BJ (cell line): ENCODE measurements at regions not wholly inside any gene's neighbourhood (a gene's known extent, or its start where the extent isn't known, plus 50 kb on each side); places are given as distances from the start of the nearest gene placed in this dataset.

ENCODE experiments used
- CTCF ChIA-PET: fragments of 350-600 bp; formaldehyde crosslinking; extraction: SDS; loops from one replicate; lab custom pipeline; 2021; ENCODE audit warnings: antibody characterized with exemption, inconsistent platforms; lab: Yijun Ruan, JAX
- POLR2A ChIA-PET: fragments of 300-600 bp; sonication (Branson Sonifier 250); formaldehyde crosslinking; extraction: SDS; loops from one replicate; lab custom pipeline; 2021; ENCODE audit warnings: antibody characterized with exemption; lab: Charles Lee
- DNase-seq: peaks from one replicate; pipeline ENCODE4 v3.0.0-alpha.2; 2011; ENCODE audit warnings: low read depth
- H3K27me3 ChIP-seq: 2 replicates; pipeline ENCODE4 v1.6.0; 2011; ENCODE audit warnings: low read length; ENCODE audit not compliant: control insufficient read depth, insufficient read depth
- H3K36me3 ChIP-seq: 2 replicates; pipeline ENCODE4 v1.5.1; 2011; ENCODE audit warnings: low read length; ENCODE audit not compliant: control insufficient read depth, insufficient read depth
- H3K4me3 ChIP-seq: 2 replicates; pipeline ENCODE4 v1.5.1; 2011; ENCODE audit warnings: low read depth, mild to moderate bottlenecking, control low read depth, low read length
- CTCF ChIP-seq: IDR thresholded peaks from 2 replicates; pipeline ENCODE4 v1.5.1; 2011; ENCODE audit warnings: low read depth, mild to moderate bottlenecking, control low read depth, inconsistent platforms, low read length, moderate library complexity; ENCODE audit not compliant: insufficient read depth

- ChIA-PET POLR2A (no interaction called here), CTCF (interaction anchor here (1.2 kb wide), 1 partner anchor 8 kb away, joined by 3 read pairs; no protein-coding TSS in a partner anchor)
- no peak overlapping the region for H3K4me3 ChIP-seq
- no peak for TF ChIP-seq CTCF
- DNase-seq = no peak
- H3K36me3 ChIP-seq = no peaks in the 10 kb centered on the region
- no peaks in the 10 kb centered on the region for H3K27me3 ChIP-seq
Observed at GRCh38 chr9:89911721-89912604, 307.2 kb downstream of the GADD45G start.

DNA sequence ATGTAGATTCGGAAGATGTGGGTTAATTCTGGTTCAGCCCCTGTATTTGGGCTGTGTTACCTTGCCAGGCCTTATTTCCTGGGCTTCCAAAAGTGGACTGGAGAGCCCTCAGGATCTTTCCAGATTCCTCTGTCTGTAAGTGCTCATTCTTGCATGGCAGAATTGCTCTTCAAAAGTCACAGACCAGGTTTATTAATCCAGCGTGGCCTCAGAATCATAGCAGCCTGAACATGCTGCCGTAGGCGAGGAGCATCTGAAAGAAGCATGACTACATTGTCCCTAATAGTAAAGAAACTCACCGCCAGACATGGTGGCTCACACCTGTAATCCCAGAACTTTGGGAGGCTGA lies 307.8 kb downstream of the GADD45G start:
- Histone ChIP-seq H3K27me3 (no peaks in the 10 kb centered on the region), H3K36me3 (no peaks in the 10 kb centered on the region), H3K4me3 (no peak overlapping the region)
- DNase-seq = no peak
- ChIA-PET POLR2A (no interaction called here), CTCF (interaction anchor here (1.2 kb wide), 1 partner anchor 9 kb away, joined by 3 read pairs; no protein-coding TSS in a partner anchor)
- TF ChIP-seq CTCF = no peak

- no peak overlapping the region for H3K4me3 ChIP-seq
- ChIA-PET POLR2A (no interaction called here), CTCF (no interaction called here)
- no peaks in the 10 kb centered on the region for H3K27me3 ChIP-seq
- DNase-seq = no peak
- TF ChIP-seq CTCF = no peak
- H3K36me3 ChIP-seq = no peaks in the 10 kb centered on the region
Observed at GRCh38 chr9:89915187-89915586, 310.4 kb downstream of the GADD45G start.

GRCh38 chr9:89916001-89916597 lies 311.3 kb downstream of the GADD45G start:
- no peaks in the 10 kb centered on the region for H3K27me3 ChIP-seq
- DNase-seq = no peak
- H3K4me3 ChIP-seq = no peak overlapping the region
- TF ChIP-seq CTCF = no peak
- CTCF ChIA-PET = no interaction called here
- POLR2A ChIA-PET = no interaction called here
- H3K36me3 ChIP-seq = no peaks in the 10 kb centered on the region

GRCh38 chr9:89917861-89918260 lies 313.0 kb downstream of the GADD45G start:
- H3K4me3 ChIP-seq = no peak overlapping the region
- H3K36me3 ChIP-seq = no peaks in the 10 kb centered on the region
- H3K27me3 ChIP-seq = no peaks in the 10 kb centered on the region
- ChIA-PET CTCF (no interaction called here), POLR2A (no interaction called here)
- TF ChIP-seq CTCF = no peak
- no peak for DNase-seq
